ENCODE measurements at regions not wholly inside any gene's neighbourhood (a gene's known extent, or its start where the extent isn't known, plus 50 kb on each side); places are given as distances from the start of the nearest gene placed in this dataset.

DNA sequence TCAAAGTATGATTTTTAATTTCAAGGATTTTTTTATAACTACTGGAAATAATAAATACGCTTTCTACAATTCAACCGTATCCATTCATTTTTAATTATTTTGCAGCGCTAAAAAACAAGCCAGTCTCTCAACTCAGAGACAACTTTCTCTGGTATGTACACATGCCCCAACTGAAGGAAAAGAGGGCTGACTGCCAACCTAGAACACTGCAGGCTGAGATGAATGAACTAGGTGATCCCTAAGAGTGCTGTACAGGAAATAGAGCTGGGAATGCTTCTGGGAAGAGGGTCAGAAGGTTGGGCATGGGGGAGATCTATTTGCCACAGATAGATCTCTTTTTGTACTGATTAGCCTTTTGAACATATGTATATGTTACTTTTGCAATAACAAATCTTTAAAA is 460.1 kb downstream of the NR4A2 start:
- no peak overlapping the region for H3K4me3 ChIP-seq (ENCODE audit: low read depth, low read length)
- no peaks in the 10 kb centered on the region for H3K9me3 ChIP-seq (ENCODE audit: control insufficient read depth, insufficient read depth, low read length)
- H3K27me3 ChIP-seq (ENCODE audit: control insufficient read depth, insufficient read depth, low read length) = no peaks in the 10 kb centered on the region
- no peaks in the 10 kb centered on the region for H3K4me1 ChIP-seq (ENCODE audit: control insufficient read depth, insufficient read depth, low read length)
- H3K36me3 ChIP-seq (ENCODE audit: control insufficient read depth, insufficient read depth, low read length) = no peaks in the 10 kb centered on the region
- no peak overlapping the region for H3K9ac ChIP-seq (ENCODE audit: low read depth, low read length)

GRCh38 chr2:155871940-155872339 is 460.6 kb downstream of the NR4A2 start:
- Histone ChIP-seq H3K9me3 (ENCODE audit: control insufficient read depth, insufficient read depth, low read length) (no peaks in the 10 kb centered on the region), H3K4me1 (ENCODE audit: control insufficient read depth, insufficient read depth, low read length) (no peaks in the 10 kb centered on the region), H3K27me3 (ENCODE audit: control insufficient read depth, insufficient read depth, low read length) (no peaks in the 10 kb centered on the region)

DNA sequence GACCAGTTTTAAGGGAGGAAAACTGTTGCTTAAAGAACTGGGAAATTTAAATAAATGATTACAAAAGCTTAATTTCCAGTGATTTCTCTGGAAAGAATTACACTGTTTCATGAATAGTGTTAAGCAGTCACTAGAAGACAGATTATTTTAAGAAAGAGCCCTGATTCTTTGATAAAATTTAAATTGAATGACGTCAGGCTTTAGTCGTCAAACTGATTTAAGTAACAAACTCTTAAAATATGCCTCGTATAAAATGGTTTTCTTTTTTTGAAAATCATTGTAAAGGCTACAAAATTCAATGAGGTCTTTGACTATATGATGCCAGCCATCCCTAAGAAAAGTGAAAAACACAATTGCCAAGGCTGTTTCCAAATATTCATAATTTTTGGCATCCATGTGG is 465.0 kb downstream of the NR4A2 start:
- no peak overlapping the region for H3K9ac ChIP-seq (ENCODE audit: low read depth, low read length)
- no peaks in the 10 kb centered on the region for H3K9me3 ChIP-seq (ENCODE audit: control insufficient read depth, insufficient read depth, low read length)
- H3K4me3 ChIP-seq (ENCODE audit: low read depth, low read length) = no peak overlapping the region
- H3K36me3 ChIP-seq (ENCODE audit: control insufficient read depth, insufficient read depth, low read length) = no peaks in the 10 kb centered on the region
- H3K27me3 ChIP-seq (ENCODE audit: control insufficient read depth, insufficient read depth, low read length) = no peaks in the 10 kb centered on the region
- H3K4me1 ChIP-seq (ENCODE audit: control insufficient read depth, insufficient read depth, low read length) = no peaks in the 10 kb centered on the region

More at GRCh38 chr2:155871940-155872339, 460.6 kb downstream of the NR4A2 start:
- Histone ChIP-seq H3K36me3 (ENCODE audit: control insufficient read depth, insufficient read depth, low read length) (no peaks in the 10 kb centered on the region), H3K4me3 (ENCODE audit: low read depth, low read length) (no peak overlapping the region), H3K9ac (ENCODE audit: low read depth, low read length) (no peak overlapping the region)

DNA sequence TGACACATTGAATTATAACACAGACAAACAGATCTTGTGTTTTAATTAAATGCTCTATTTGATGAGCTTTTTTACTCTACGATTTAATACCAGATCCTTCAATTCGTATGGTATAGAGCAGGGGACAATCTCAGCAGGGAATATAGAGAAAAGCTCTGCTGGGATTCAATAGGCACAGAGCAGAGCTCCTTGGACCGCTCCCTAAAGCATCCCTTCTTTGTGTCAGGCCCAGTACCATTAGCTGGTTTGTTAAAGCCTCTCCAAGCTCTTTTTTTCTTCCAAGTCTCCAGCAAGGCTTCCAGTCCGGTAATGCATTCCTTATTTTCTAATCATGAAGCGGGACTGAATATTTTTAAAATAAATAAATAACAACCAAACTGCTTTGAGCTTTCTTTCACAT is 466.0 kb downstream of the NR4A2 start:
- H3K9me3 ChIP-seq (ENCODE audit: control insufficient read depth, insufficient read depth, low read length) = no peaks in the 10 kb centered on the region
- H3K27me3 ChIP-seq (ENCODE audit: control insufficient read depth, insufficient read depth, low read length) = no peaks in the 10 kb centered on the region
- H3K4me3 ChIP-seq (ENCODE audit: low read depth, low read length) = no peak overlapping the region
- H3K4me1 ChIP-seq (ENCODE audit: control insufficient read depth, insufficient read depth, low read length) = no peaks in the 10 kb centered on the region
- no peaks in the 10 kb centered on the region for H3K36me3 ChIP-seq (ENCODE audit: control insufficient read depth, insufficient read depth, low read length)
- no peak overlapping the region for H3K9ac ChIP-seq (ENCODE audit: low read depth, low read length)

DNA sequence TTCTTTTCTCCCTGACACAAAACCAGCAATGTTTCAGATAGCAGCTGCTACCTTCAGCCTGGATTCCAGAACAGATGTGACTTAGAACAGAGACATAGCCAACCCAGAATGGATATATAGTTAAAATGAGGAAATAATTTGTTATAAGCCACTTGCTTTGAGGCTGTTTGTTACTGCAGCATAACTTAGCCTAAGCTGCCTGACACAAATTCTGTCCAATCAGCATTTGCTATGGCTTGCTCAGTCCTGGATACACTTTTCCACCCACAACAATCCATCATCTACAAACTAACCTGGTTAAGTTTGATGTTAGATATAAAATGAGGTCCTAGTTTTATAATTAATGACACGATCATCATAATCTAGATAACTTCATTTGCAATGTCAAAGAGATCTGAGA is 480.4 kb downstream of the NR4A2 start:
- H3K36me3 ChIP-seq (ENCODE audit: control insufficient read depth, insufficient read depth, low read length) = no peaks in the 10 kb centered on the region
- no peaks in the 10 kb centered on the region for H3K9me3 ChIP-seq (ENCODE audit: control insufficient read depth, insufficient read depth, low read length)
- no peak overlapping the region for H3K4me3 ChIP-seq (ENCODE audit: low read depth, low read length)
- peaks cover 2% of the 10 kb centered on the region for H3K4me1 ChIP-seq (ENCODE audit: control insufficient read depth, insufficient read depth, low read length)
- H3K27me3 ChIP-seq (ENCODE audit: control insufficient read depth, insufficient read depth, low read length) = no peaks in the 10 kb centered on the region
- no peak overlapping the region for H3K9ac ChIP-seq (ENCODE audit: low read depth, low read length)

GRCh38 chr2:155846259-155846658 is 486.3 kb downstream of the NR4A2 start:
- Histone ChIP-seq H3K4me3 (ENCODE audit: low read depth, low read length) (no peak overlapping the region), H3K9ac (ENCODE audit: low read depth, low read length) (no peak overlapping the region), H3K9me3 (ENCODE audit: control insufficient read depth, insufficient read depth, low read length) (no peaks in the 10 kb centered on the region), H3K27me3 (ENCODE audit: control insufficient read depth, insufficient read depth, low read length) (no peaks in the 10 kb centered on the region), H3K4me1 (ENCODE audit: control insufficient read depth, insufficient read depth, low read length) (peaks cover 14% of the 10 kb centered on the region), H3K36me3 (ENCODE audit: control insufficient read depth, insufficient read depth, low read length) (no peaks in the 10 kb centered on the region)

DNA sequence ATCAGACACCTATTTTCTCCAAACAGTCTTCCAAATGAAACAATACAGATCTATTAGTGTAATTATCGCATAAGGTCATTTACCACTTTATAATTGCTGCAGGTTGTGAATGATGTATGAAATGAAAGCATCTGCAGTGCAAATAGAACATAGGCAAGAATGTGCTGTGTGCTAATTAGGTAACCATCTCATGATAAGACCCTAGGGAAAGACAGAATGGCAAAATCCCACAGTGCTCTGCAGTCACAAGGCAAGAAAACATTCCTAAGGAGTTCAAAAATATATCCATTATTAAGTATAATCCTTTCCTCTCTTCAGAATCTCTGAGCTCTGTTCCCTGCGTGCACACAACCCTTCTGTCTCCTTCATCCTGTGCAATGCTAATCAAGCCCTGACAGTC is 488.1 kb downstream of the NR4A2 start:
- no peaks in the 10 kb centered on the region for H3K9me3 ChIP-seq (ENCODE audit: control insufficient read depth, insufficient read depth, low read length)
- H3K9ac ChIP-seq (ENCODE audit: low read depth, low read length) = no peak overlapping the region
- H3K4me1 ChIP-seq (ENCODE audit: control insufficient read depth, insufficient read depth, low read length) = peaks cover 14% of the 10 kb centered on the region
- H3K36me3 ChIP-seq (ENCODE audit: control insufficient read depth, insufficient read depth, low read length) = no peaks in the 10 kb centered on the region
- no peaks in the 10 kb centered on the region for H3K27me3 ChIP-seq (ENCODE audit: control insufficient read depth, insufficient read depth, low read length)
- no peak overlapping the region for H3K4me3 ChIP-seq (ENCODE audit: low read depth, low read length)

GRCh38 chr2:155842103-155842502 is 490.4 kb downstream of the NR4A2 start:
- Histone ChIP-seq H3K9me3 (ENCODE audit: control insufficient read depth, insufficient read depth, low read length) (no peaks in the 10 kb centered on the region), H3K4me3 (ENCODE audit: low read depth, low read length) (peak overlapping the region; percentile 10), H3K4me1 (ENCODE audit: control insufficient read depth, insufficient read depth, low read length) (peaks cover 17% of the 10 kb centered on the region), H3K9ac (ENCODE audit: low read depth, low read length) (no peak overlapping the region), H3K27me3 (ENCODE audit: control insufficient read depth, insufficient read depth, low read length) (no peaks in the 10 kb centered on the region), H3K36me3 (ENCODE audit: control insufficient read depth, insufficient read depth, low read length) (no peaks in the 10 kb centered on the region)

- Histone ChIP-seq H3K4me3 (ENCODE audit: low read depth, low read length) (no peak overlapping the region), H3K4me1 (ENCODE audit: control insufficient read depth, insufficient read depth, low read length) (peaks cover 17% of the 10 kb centered on the region), H3K9me3 (ENCODE audit: control insufficient read depth, insufficient read depth, low read length) (no peaks in the 10 kb centered on the region)
Observed at GRCh38 chr2:155841442-155841841, 491.1 kb downstream of the NR4A2 start.

DNA sequence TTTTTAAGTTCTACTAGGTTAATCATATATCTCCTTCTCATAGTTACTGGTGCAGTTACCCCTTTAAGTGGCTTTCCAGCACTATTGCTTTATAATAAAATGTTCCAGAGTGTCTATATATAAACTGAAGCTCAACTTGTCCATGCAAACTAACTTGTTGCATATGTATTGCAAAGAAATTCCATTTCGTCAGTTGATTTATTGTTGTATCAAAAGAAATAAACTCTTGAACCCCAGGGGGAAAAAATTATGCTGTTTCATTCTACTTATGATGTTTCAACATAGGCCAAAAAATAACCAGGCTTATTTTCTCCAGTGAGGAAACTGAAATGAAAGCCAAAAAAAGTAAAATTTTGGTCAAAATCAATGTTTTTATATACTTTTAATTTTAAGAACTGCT is 491.9 kb downstream of the NR4A2 start:
- no peaks in the 10 kb centered on the region for H3K27me3 ChIP-seq (ENCODE audit: control insufficient read depth, insufficient read depth, low read length)

More at GRCh38 chr2:155841442-155841841, 491.1 kb downstream of the NR4A2 start:
- Histone ChIP-seq H3K9ac (ENCODE audit: low read depth, low read length) (no peak overlapping the region), H3K36me3 (ENCODE audit: control insufficient read depth, insufficient read depth, low read length) (no peaks in the 10 kb centered on the region), H3K27me3 (ENCODE audit: control insufficient read depth, insufficient read depth, low read length) (no peaks in the 10 kb centered on the region)

DNA sequence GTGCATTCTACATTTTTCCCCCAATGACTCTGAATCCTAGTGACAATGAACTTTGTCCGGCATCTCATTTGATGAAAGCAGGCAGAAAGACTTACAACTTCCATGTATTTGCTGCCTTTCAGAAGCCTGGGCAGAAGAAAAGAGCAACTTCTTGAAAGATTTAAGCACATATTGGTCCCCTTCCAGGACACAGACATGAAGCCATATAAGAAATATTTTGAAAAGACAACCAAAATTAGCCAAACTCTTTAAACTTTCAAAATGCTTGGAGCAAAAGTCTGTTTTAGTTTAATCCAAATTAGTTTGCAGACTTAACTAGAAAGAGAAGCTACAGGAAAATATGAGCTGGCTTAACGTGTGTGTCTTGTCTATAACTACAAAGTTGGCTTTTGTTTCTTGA is 492.5 kb downstream of the NR4A2 start:
- Histone ChIP-seq H3K9ac (ENCODE audit: low read depth, low read length) (no peak overlapping the region), H3K9me3 (ENCODE audit: control insufficient read depth, insufficient read depth, low read length) (no peaks in the 10 kb centered on the region), H3K27me3 (ENCODE audit: control insufficient read depth, insufficient read depth, low read length) (no peaks in the 10 kb centered on the region), H3K4me1 (ENCODE audit: control insufficient read depth, insufficient read depth, low read length) (peaks cover 17% of the 10 kb centered on the region), H3K36me3 (ENCODE audit: control insufficient read depth, insufficient read depth, low read length) (no peaks in the 10 kb centered on the region), H3K4me3 (ENCODE audit: low read depth, low read length) (no peak overlapping the region)

More for the DNA sequence above, 491.9 kb downstream of the NR4A2 start:
- Histone ChIP-seq H3K9me3 (ENCODE audit: control insufficient read depth, insufficient read depth, low read length) (no peaks in the 10 kb centered on the region), H3K36me3 (ENCODE audit: control insufficient read depth, insufficient read depth, low read length) (no peaks in the 10 kb centered on the region), H3K4me1 (ENCODE audit: control insufficient read depth, insufficient read depth, low read length) (peaks cover 17% of the 10 kb centered on the region), H3K9ac (ENCODE audit: low read depth, low read length) (no peak overlapping the region), H3K4me3 (ENCODE audit: low read depth, low read length) (no peak overlapping the region)

- no peaks in the 10 kb centered on the region for H3K36me3 ChIP-seq (ENCODE audit: control insufficient read depth, insufficient read depth, low read length)
- no peak overlapping the region for H3K9ac ChIP-seq (ENCODE audit: low read depth, low read length)
- no peaks in the 10 kb centered on the region for H3K27me3 ChIP-seq (ENCODE audit: control insufficient read depth, insufficient read depth, low read length)
- peaks cover 14% of the 10 kb centered on the region for H3K4me1 ChIP-seq (ENCODE audit: control insufficient read depth, insufficient read depth, low read length)
- no peaks in the 10 kb centered on the region for H3K9me3 ChIP-seq (ENCODE audit: control insufficient read depth, insufficient read depth, low read length)
- H3K4me3 ChIP-seq (ENCODE audit: low read depth, low read length) = no peak overlapping the region
Observed at GRCh38 chr2:155839436-155839835, 493.1 kb downstream of the NR4A2 start.

GRCh38 chr2:155836439-155836838 is 496.1 kb downstream of the NR4A2 start:
- H3K36me3 ChIP-seq (ENCODE audit: control insufficient read depth, insufficient read depth, low read length) = no peaks in the 10 kb centered on the region

More at GRCh38 chr2:155836439-155836838, 496.1 kb downstream of the NR4A2 start:
- peaks cover 5% of the 10 kb centered on the region for H3K4me1 ChIP-seq (ENCODE audit: control insufficient read depth, insufficient read depth, low read length)
- no peaks in the 10 kb centered on the region for H3K9me3 ChIP-seq (ENCODE audit: control insufficient read depth, insufficient read depth, low read length)
- no peak overlapping the region for H3K4me3 ChIP-seq (ENCODE audit: low read depth, low read length)
- H3K27me3 ChIP-seq (ENCODE audit: control insufficient read depth, insufficient read depth, low read length) = no peaks in the 10 kb centered on the region
- no peak overlapping the region for H3K9ac ChIP-seq (ENCODE audit: low read depth, low read length)

All from iPS-15b (cell line).